Stimulated activated CD4-positive, alpha-beta T cell treated with anti-CD3 and anti-CD28 coated beads, Interleukin-4, amount 100 ng/mL, for 48 hours (primary cell): ENCODE measurements at regions not wholly inside any gene's neighbourhood (a gene's known extent, or its start where the extent isn't known, plus 50 kb on each side); places are given as distances from the start of the nearest gene placed in this dataset.
"Not testable (repeated sequence)": the region's sequence is repeated elsewhere in the genome, so short reads cannot be mapped to it uniquely, and the experiment has no call there.

Experiments
- DNase-seq, 2 donors: peaks; one replicate each; pipeline ENCODE4 v3.0.0-alpha.2; 2020; ENCODE audit warnings: low read depth in 2 of 2

DNA sequence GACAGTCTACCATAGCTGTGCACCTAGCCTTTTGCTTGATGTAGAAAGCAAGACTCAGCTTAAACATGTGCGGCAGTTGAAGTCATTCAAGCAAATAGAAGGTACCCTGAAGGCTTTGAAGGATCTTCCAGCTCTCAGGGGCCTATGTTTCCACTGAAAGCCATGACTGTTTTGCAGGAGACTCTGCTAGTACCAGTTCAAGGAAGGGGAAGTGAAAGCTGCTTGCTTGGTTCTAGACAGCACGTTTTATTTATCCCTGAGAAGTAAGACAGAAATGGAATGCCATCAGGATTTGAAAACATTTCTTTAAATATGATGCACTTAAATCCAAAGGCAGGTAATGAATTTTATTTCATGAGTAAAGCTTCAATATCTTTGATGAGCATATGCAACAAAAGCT, 311.4 kb downstream of the PDCD6IP start:
- DNase-seq = no peak

DNA sequence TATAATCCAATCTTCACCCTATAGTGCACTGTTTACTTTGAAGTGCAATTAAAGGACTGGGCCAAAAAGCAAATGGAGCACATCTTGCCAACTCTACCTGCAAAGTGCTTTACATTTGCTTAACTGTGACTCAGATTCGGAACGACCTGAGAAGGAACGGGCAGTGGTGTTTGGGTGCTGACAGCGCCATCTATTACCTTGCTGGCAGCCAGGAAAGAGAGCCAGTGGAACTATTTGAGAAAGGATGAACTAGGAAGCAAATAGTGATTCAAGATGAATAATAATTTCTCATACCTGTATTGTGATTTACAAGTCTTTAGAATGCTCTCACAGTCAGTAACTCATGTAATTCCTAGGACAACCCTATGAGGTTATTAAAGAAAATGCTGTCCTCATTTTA, 312.9 kb downstream of the PDCD6IP start:
- no peak for DNase-seq

DNA sequence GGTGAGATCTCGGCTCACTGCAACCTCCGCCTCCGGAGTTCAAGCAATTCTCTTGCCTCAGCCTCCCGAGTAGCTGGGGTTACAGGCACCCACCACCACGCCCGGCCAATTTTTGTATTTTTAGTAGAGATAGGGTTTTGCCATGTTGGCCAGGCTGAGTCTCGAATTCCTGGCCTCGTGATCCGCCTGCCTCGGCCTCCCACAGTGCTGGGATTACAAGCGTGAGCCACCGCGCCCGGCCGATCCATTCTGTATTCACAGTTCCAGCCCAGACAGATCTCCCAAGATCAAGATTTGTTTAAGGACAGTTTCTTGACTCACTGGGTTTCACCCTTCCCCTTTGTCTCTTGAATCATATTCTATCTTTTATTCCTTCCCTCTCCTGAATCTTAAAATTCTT, 313.8 kb downstream of the PDCD6IP start:
- not testable (repeated sequence) for DNase-seq

DNA sequence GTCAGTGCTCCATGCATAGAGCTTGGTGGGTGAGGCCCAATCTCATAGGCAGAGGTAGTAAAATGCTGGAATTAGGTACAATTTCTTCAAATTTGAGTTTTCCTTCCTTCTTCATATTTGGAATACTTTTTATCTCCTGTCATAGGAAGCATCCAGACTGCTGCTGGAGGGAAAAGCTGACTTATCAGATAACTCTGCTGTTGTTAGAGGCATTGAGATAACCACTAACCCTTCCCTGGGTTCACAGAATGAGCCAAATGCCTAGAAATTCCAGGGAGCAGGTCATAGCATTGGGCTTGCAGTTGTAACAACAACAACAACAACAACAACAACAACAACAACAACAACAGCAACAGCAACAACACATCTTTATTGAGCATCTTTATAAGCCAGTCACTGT, 332.7 kb downstream of the PDCD6IP start:
- DNase-seq = no peak

DNA sequence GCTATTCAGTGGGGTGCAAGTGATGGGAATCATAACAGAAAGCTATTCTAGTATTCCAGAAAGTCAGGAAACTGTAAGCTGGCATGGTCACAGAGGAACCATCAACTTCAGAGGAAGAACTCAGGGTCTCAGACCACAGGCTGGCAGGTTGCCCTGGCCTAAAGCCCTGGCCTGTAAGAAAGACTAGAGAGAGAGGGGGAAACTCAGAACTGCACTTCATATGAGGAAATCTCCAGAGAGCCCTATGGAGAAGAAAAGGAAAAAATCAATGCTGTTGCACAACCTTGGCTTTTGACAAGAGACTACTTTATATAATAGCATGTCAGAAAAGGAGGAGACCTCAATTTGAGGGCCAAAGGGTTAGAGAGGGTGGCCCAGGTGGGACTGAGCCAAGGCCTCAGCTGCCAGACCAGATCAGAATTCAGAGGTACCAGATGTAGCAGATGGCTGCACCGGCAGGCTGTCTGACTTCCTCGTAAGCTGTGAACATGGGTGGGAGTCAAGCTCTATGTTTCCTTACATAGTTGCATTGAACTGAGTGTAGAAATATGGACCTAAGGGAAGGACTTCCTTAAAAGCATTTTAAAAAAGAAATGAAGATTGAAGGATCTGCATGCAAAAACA, 333.8 kb downstream of the PDCD6IP start:
- DNase-seq = no peak

DNA sequence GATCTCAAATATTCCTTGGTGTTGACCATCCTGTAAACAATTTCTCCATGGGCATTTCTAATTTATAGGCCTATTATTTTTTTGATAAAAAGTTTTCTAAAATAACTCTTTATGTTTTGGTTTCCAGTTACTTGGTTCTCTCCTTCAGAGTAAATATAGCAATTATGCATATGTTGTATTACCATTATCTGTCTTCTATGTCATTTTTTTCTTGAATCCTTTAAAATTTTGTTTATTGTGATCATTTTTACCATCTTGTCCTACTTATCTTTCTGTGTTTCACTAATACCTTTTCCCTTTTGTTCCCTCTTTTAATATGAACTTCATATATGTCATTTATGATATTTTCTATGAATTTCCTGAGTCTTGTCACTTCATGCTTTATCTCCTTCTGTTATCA, 341.1 kb downstream of the PDCD6IP start:
- no peak for DNase-seq

DNA sequence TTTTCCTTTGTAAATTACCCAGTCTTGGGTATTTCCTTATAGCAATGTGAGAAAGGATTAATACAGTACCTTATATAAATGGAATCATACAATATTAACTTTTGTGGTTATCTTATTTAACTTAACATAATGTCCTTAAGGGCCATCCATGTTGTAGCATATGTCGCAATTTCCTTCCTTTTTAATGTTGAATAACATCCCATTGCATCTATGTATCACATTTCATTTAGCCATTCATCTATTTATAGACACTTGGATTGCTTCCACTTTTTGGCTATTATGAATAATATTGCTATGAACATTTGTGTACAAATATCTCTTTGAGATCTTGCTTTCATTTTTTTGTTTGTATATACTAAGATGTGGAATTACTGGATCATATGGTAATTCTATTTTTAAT, 342.2 kb downstream of the PDCD6IP start:
- no peak for DNase-seq

DNA sequence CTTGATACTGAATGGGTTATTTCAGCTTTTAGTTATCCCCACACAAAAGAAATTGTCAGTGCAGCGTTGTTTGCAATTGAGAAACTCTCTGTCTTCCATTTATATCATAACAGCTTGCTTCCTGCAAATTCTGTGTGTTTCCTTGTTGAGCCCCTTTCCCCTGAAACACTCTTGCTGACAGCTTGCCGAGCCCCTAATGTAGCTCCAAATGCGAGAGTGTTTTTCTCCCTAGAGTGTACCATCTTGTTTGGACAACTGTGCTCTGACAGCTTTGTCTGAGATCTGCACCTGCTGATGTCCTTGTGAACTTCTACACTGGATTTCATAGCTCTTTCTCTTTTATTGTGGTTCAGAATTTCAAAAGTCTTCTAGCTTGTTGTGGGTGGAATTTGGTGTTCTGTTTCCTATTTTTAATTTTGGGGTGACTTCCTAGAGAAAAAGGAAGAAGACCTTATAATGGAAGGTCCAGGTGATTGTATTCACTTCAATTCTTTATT, 343.5 kb downstream of the PDCD6IP start:
- DNase-seq = no peak

DNA sequence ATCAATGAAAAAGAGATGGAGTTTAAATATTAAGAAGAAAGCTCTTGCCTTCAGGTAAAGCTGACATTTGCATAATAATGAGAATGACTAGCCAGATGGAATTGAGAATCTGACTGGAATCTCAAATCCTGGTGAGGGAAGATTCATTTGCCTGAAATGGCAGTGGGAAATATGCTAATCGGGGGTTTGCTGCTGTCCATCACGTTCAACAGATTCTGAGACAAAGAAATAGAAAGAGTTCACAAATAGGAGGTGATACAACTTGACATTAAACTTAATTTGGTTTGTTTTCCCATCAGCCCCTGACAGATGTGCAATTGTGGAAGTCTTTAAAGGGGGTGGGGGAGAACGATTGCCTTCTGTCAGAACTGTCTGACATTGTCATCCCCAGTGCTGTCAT, 347.4 kb downstream of the PDCD6IP start:
- DNase-seq = no peak

DNA sequence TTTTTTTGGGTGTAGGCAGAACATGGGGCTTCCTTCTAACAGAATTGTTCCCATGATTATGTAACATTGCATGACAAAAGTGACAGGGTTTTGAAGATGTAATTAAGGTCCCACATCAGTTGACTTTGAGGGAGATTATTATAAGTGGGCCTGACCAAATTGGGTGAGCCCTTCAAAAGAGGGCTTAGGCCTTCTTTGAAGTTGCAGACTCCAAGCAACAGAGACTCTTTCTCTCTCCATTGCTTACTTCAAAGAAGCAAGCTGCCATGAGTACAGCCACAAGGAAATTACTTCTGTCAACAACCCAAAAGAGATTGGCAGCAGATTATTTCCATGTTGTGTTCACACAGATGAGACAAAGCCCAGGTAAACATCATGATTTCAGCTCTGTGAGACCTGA, 348.2 kb downstream of the PDCD6IP start:
- no peak for DNase-seq

DNA sequence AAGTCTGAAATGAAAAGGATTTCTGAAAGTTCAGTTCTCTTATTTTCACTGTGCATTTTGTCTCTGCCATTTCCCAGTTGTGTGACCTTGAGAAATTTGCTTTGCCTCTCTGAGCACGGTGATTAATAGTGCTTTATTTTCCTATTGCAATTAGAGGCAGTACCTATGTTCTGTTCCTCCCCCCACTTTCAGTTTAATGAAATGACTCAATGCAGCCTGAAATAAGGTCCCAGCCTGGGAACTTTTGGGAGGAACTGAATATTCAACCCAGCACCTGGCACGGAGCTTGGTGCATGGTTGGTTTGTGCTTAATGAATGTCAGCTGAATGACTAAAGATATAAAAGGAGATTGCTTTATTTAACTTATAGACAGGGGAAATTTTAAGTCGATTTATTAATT, 352.6 kb downstream of the PDCD6IP start:
- no peak for DNase-seq

DNA sequence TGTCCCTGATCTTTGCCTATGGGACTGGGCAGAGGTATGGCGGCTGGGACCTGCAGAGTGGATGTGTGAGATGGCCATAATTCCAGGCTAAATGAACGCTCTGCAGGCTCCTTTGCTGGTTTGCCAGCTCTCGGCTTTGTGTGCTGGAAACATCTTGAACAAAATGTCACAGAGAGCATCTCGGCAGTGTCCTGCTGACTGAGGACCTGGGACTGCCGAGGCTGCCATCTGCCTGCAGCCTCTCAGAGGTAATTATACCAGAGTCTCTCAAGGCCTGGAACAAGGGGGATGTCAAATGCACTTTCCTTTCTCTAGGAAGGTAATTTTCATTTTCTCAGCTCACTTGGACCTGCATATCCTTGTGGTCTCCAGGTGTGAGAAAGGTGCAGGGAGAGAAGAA, 354.2 kb downstream of the PDCD6IP start:
- no peak for DNase-seq

DNA sequence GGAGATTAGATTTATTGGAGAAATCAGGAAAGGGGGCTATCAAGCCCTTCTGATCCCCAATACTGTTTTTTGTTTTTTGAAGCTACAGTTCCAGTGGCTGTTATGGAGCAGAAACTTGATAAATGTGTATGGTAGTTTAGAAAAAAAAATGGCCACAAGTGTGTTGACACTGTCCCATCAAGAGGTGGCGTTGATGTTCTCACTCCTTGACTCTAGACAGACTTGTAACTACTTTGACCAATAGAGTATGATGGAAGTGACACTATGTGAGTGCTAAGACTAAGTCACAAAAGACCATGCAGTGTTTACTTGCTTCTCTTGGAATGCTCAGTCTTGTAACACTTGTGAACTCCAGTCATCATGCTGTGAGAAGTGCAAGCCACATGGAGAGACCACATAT, 356.7 kb downstream of the PDCD6IP start:
- DNase-seq = no peak

DNA sequence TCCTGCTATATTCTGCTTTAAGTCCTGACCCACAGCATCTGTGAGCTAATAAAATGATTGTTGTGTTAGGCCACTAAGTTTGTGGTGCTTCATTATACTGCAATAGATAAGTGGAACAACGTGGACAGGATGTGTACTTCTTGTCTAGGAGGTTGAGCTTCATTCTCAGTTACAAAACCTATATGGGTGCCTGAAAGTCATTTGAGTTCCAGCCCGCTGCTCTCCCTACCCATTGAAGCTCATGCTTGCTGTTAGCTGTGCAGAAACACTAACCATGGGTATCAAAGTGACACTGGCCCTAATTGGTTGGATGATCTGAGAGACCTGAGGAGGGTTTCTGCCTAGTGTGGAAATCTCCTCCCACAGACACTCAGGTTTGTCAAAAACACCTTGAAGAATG, 357.2 kb downstream of the PDCD6IP start:
- DNase-seq = no peak

DNA sequence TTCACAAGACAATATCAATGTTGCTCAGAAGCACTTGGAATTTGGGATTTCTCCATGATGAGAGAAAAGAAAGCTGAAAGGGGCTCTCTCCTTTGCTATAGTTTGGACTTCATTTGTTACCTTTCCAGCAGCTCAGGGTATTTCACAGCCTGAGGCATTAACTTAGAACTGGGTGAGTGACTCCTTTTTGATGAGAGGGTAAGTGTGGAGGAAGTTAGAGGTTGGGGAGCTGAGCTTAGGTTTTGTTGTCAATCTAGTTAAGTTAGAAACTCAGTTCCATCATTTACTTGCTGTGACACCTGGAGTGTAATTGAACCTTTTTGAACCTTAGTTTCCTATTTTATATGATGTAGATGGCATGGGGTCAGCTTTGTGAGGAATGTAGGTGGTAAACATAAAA, 359.1 kb downstream of the PDCD6IP start:
- DNase-seq = no peak

DNA sequence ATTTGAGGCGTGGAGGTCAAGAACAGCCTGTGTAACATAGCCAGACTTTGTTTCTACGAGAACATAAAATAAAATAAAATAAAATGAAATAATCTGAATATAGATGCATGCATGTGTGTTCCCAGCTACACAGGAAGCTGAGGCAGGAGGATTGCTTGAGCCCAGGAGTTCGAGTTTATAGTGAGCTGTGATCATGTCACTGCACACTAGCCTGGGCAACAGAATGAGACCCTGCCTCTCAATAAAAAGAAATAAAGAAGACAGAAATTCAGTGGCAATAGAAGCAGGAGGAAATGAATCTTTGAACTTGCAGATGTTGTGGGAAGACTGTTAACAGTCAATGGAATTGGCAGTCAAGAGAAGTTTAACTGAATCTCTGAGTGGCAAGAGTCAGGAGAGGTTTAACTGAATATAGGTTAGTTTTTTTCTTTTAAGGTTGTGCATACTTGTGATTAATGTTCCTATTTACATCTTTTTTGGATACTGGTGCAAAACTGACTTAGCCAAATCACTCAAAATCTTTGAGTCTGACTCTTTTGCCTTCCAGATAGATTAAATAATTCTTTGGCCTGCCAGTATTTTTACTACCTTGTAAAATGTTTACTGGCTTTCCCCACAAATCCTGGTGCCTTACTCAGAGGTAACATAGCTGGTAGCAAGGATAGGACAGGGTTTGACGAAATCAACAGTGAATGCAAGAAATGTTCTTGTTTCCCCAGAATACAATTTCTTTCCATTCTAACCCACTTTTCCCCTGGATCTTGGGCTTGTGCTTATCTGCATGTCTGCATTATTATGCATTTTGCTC, 361.4 kb downstream of the PDCD6IP start:
- no peak for DNase-seq

DNA sequence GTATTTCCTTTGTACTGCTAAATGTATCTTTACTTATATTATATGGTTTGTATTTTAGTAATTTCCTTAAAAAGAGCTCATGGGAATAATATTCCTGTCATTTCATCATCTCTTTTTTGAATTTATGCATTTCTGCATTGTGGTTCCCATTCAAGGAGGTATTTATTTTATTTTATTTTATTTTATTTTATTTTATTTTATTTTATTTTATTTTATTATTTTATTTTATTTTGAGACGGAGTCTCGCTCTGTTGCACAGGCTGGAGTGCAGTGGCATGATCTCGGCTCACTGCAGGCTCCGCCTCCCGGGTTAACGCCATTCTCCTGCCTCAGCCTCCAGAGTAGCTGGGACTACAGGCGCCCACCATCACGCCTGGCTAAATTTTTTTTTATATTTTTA, 371.2 kb downstream of the PDCD6IP start:
- not testable (repeated sequence) for DNase-seq

DNA sequence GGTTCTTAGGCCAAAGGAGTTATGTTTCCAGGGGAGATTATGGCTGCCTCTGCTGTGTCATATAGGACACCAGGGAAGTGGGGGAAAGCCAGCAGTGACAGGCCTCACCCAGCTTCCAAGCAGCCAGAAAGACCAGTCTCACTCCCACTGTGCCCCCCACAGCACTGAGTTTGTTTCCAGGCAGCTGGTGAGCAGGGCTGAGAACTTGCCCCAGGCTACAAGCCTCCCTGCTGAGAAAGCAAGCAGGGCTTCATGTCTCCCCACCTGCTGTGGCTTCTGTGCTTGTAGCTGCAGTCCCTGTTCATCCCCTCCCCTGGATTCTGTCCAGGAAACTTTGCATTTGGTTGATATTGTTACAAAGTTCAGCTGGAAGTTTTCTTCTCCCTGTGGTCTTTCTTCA, 376.3 kb downstream of the PDCD6IP start:
- DNase-seq = no peak

DNA sequence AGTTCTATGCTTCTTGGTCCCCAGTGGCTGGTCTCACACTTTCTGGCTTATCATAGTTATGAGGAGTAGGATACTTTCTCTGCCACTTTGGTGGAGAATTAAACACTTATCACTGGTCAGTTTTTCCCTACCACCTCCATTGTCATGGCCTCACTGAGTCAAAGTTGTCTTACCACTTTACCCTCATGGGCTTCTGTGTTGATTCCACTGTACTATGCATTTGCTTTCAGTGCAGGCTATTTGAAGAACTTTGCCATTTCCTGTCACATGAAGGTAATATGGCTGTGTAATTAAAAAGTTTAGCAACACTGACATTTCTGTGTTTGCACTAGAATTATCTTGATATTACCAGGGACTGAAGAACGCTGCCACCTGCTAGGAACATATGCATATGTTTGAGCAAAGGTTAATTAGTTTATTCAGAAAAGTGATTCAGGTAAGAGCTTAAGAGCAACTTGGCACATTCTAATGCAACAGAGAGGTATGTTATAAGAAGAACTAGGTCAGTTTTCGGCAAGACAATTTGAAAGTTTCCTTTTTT, 377.3 kb downstream of the PDCD6IP start:
- DNase-seq = no peak

DNA sequence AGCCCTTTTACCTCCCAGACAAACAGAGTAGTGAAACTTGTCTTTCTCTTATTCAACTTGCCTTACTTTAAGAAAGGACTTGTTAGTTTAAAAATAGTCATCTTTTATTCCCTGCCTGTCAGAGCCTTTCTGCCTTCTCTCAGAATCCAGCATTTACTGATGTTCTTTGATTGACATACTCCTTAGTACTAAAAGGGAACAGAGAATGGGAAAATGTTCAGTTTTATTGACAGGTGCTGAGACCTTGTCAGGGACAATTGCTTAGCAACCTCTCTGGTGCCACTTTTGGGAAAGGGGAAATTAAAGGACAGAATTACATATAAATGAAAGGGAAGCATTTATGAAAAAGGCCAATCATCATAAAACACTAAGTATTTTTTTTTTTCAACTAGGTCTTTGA, 378.3 kb downstream of the PDCD6IP start:
- no peak for DNase-seq

DNA sequence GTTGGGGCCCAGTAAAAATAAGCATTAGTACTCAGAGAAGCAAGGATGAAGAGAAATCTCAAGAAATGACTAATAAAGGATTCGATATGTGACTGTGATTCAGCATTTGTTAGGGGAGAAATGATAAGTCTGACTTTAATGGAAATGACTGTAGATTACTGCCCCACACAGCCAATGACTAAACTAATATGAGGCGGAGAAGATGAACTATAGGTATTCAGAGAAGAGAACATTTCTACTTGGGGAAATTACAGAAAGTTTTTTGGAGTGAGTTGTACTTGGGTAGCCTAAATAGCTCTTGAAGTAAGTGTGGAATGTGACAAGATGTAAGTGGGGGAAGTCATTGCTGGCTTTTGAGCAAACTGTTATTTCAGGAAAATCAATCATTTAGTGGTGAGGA, 380.0 kb downstream of the PDCD6IP start:
- DNase-seq = no peak

DNA sequence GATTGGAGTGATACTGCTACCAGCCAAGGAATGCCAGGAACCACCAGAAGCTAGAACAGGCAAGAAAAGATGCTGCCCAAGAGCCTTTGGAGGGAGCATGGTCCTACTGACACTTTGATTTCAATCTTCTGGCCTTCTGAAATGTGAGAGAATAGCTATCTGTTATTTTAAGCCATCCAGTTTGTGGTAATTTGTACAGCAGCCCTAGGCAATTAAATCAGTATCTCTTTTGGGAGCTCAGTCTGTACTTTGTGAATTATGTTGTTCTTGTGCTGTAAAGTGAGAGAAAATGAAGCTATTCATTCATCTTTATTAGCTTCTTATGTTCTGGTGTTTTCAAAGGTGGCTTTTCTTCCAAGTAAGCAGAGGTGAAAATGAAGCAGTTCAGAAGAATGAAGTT, 381.3 kb downstream of the PDCD6IP start:
- no peak for DNase-seq

DNA sequence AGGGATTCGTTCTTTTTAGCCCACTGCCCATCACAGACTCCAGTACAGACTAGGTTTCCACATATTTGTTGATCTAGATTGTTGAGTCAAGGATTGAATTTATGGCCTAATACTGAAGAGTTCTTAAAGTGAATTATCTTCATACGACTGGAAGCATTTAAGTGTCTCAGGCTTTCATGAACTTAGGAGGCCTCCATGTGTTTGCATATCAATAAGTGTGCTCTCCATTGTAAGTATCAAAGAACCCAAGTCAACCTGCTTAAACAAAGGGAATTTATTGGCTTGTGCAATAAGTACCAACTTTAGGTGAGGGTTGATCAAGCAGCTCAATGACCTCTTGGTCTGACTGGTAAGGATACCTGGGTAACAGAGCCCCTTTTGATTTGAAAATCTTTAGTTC, 382.1 kb downstream of the PDCD6IP start:
- DNase-seq = no peak
